HepG2 (cell line): ENCODE measurements at regions not wholly inside any gene's neighbourhood (a gene's known extent, or its start where the extent isn't known, plus 50 kb on each side); places are given as distances from the start of the nearest gene placed in this dataset.

Experiments
- ATAC-seq: fragments of 200-7000 bp; cut with Tn5 transposase; 3 replicates; pipeline ENCODE4 v1.9.1; 2020; ENCODE audit warnings: mild to moderate bottlenecking, moderate library complexity
- BruUV-seq: library from RNA; stranded (reverse); fragments of 400-500 nt; replicated peaks from 2 replicates; lab custom pipeline; 2021; lab: Mats Ljungman, UMichigan
- CTCF ChIA-PET: fragments of 300-600 bp; formaldehyde crosslinking; extraction: SDS; loops from one replicate; lab custom pipeline; 2021; ENCODE audit warnings: low total read pairs, inconsistent platforms, low intra/inter-chr PET ratio; lab: Yijun Ruan, JAX
- POLR2A ChIA-PET: fragments of 350-600 bp; sonication (Branson Sonifier 250); formaldehyde crosslinking; loops from one replicate; lab custom pipeline; 2020; ENCODE audit warnings: antibody characterized with exemption, inconsistent platforms; lab: Yijun Ruan, JAX
- DNase-seq: peaks from one replicate; pipeline ENCODE4 v3.0.0-alpha.2; 2015; ENCODE audit warnings: low spot score
- FAIRE-seq: peaks from 3 replicates; lab custom pipeline; 2011; peaks lifted over from hg19 to GRCh38; lab: Jason Lieb, UNC
- H2AFZ ChIP-seq: one replicate; pipeline ENCODE4 v1.6.1; 2011; ENCODE audit warnings: low read length, inconsistent platforms
- H3K27ac ChIP-seq: fragments of 300-600 bp; 3 replicates; pipeline ENCODE4 v1.8.0; 2011; ENCODE audit warnings: mixed run types, mild to moderate bottlenecking, mixed read lengths, low read length, inconsistent platforms; ENCODE audit not compliant: insufficient read depth; ENCODE audit errors: extremely low read length
- H3K27me3 ChIP-seq, 2 experiments: fragments of 200-600 bp in 1 of 2; 2 replicates in 1 of 2; 3 replicates in 1 of 2; pipeline versions ENCODE4 v1.6.0 to v1.8.0; 2011; ENCODE audit warnings: low read length in 2 of 2, mild to moderate bottlenecking in 2 of 2, moderate library complexity in 2 of 2, inconsistent platforms in 1 of 2; ENCODE audit not compliant: insufficient read depth in 2 of 2, control insufficient read depth in 1 of 2
- H3K36me3 ChIP-seq, 2 experiments: fragments of 200-600 bp in 1 of 2; replicated peaks in 1 of 2; 2 replicates in 1 of 2; 3 replicates in 1 of 2; pipeline versions ENCODE4 v1.5.1 to v1.8.0; 2011; ENCODE audit warnings: low read length in 2 of 2, inconsistent platforms in 1 of 2; ENCODE audit not compliant: insufficient read depth in 2 of 2, control insufficient read depth in 1 of 2
- H3K4me1 ChIP-seq: 2 replicates; pipeline ENCODE4 v1.5.1; 2012; ENCODE audit warnings: low read length, inconsistent platforms; ENCODE audit not compliant: insufficient read depth
- H3K4me2 ChIP-seq: 2 replicates; pipeline ENCODE4 v1.6.0; 2011; ENCODE audit warnings: low read depth, low read length, inconsistent platforms
- H3K4me3 ChIP-seq, 3 experiments: fragments of 200-600 bp in 1 of 3; sonication (generic), shearing (Covaris generic) in 1 of 3; replicated peaks in 1 of 3; 2 replicates each; pipeline ENCODE4 v1.5.1; 2011 to 2016; ENCODE audit warnings: low read length in 3 of 3, inconsistent platforms in 2 of 3, low read depth in 2 of 3, mild to moderate bottlenecking in 2 of 3, control low read depth in 1 of 3, mixed read lengths in 1 of 3; ENCODE audit not compliant: insufficient read depth in 1 of 3
- H3K79me2 ChIP-seq: one replicate; pipeline ENCODE4 v1.6.1; 2011; ENCODE audit warnings: low read length, inconsistent platforms; ENCODE audit not compliant: insufficient read depth
- H3K9ac ChIP-seq: 2 replicates; pipeline ENCODE4 v1.6.0; 2011; ENCODE audit warnings: mild to moderate bottlenecking, low read depth, low read length, inconsistent platforms; ENCODE audit not compliant: insufficient read depth
- H3K9me3 ChIP-seq: 2 replicates; pipeline ENCODE4 v1.5.1; 2012; ENCODE audit warnings: mild to moderate bottlenecking, low read length
- H4K20me1 ChIP-seq: 2 replicates; pipeline ENCODE4 v1.6.0; 2011; ENCODE audit warnings: inconsistent platforms, mild to moderate bottlenecking, low read length, moderate library complexity; ENCODE audit not compliant: insufficient read depth
- CENPX ChIP-seq: sonication (generic); formaldehyde crosslinking; IDR thresholded peaks from 2 replicates; pipeline ENCODE4 v1.9.0; 2021; ENCODE audit warnings: mild to moderate bottlenecking, missing genetic modification reagents, moderate library complexity
- MAFG ChIP-seq: sonication (generic); formaldehyde crosslinking; IDR thresholded peaks from 2 replicates; pipeline ENCODE4 v1.5.1; 2020; ENCODE audit warnings: mild to moderate bottlenecking, missing genetic modification reagents
- NFKB2 ChIP-seq: sonication (generic); formaldehyde crosslinking; IDR thresholded peaks from 2 replicates; pipeline ENCODE4 v1.4.0; 2020; ENCODE audit warnings: missing genetic modification reagents, borderline replicate concordance
- NKX3-1 ChIP-seq: sonication (generic); formaldehyde crosslinking; IDR thresholded peaks from 2 replicates; pipeline ENCODE4 v1.5.0; 2020; ENCODE audit warnings: missing genetic modification reagents
- POLR2G ChIP-seq: fragments of 200-400 bp; formaldehyde crosslinking; IDR thresholded peaks from 2 replicates; pipeline ENCODE4 v1.6.1; 2018; ENCODE audit warnings: mild to moderate bottlenecking, low read depth, low read length, moderate library complexity
- RAD51 ChIP-seq: fragments of 450-650 bp; IDR thresholded peaks from 2 replicates; pipeline ENCODE4 v1.6.1; 2016; ENCODE audit warnings: borderline replicate concordance
- TP53 ChIP-seq: sonication (generic); formaldehyde crosslinking; conservative IDR thresholded peaks from 2 replicates; pipeline ENCODE4 v1.4.0; 2020; ENCODE audit warnings: missing genetic modification reagents
- ZBTB46 ChIP-seq: sonication (generic); formaldehyde crosslinking; IDR thresholded peaks from 2 replicates; pipeline ENCODE4 v1.4.0; 2020; ENCODE audit warnings: mild to moderate bottlenecking, missing genetic modification reagents, borderline replicate concordance
- ZNF256 ChIP-seq: sonication (generic); formaldehyde crosslinking; conservative IDR thresholded peaks from 2 replicates; pipeline ENCODE4 v1.4.0; 2020; ENCODE audit warnings: missing genetic modification reagents
- ZNF740 ChIP-seq: sonication (generic); formaldehyde crosslinking; IDR thresholded peaks from 2 replicates; pipeline ENCODE4 v1.4.0; 2020; ENCODE audit warnings: missing genetic modification reagents
- ZSCAN21 ChIP-seq: sonication (generic); formaldehyde crosslinking; IDR thresholded peaks from 2 replicates; pipeline ENCODE4 v1.8.0; 2022; ENCODE audit warnings: mild to moderate bottlenecking, missing genetic modification reagents, moderate library complexity, borderline replicate concordance
- WGBS: methylation state at CpG from one replicate; pipeline ENCODE4 v1.1.6; 2017; ENCODE audit warnings: low lambda C conversion rate; 5-methylcytosine and 5-hydroxymethylcytosine counted together
- in situ Hi-C: cut with HindIII; loops from 2 replicates; pipeline ENCODE4 v1.10.0; 2017; ENCODE audit warnings: low pct_unique_long_range_greater_than_20kb; ENCODE audit not compliant: extremely low pct_ligation_motif_present
- intact Hi-C: fragments of 100-400 bp; cut with micrococcal nuclease; formaldehyde crosslinking; loops from one replicate; pipeline ENCODE4 v1.10.0; 2022; ENCODE audit not compliant: unreplicated experiment
- TF ChIP-seq, protein P1 (sequence below), 2 experiments: sonication (generic) in 1 of 2; formaldehyde crosslinking in 1 of 2; IDR thresholded peaks; 2 replicates each; pipeline versions ENCODE4 v1.5.1 to v1.6.1; 2011 to 2020; ENCODE audit warnings: borderline replicate concordance in 1 of 2, low read depth in 1 of 2, low read length in 1 of 2, mild to moderate bottlenecking in 1 of 2, missing genetic modification reagents in 1 of 2, moderate library complexity in 1 of 2
- TF ChIP-seq, protein P2 (sequence below): sonication (generic); formaldehyde crosslinking; IDR thresholded peaks from 2 replicates; pipeline ENCODE4 v1.4.0; 2020; ENCODE audit warnings: mild to moderate bottlenecking, missing genetic modification reagents

DNA sequence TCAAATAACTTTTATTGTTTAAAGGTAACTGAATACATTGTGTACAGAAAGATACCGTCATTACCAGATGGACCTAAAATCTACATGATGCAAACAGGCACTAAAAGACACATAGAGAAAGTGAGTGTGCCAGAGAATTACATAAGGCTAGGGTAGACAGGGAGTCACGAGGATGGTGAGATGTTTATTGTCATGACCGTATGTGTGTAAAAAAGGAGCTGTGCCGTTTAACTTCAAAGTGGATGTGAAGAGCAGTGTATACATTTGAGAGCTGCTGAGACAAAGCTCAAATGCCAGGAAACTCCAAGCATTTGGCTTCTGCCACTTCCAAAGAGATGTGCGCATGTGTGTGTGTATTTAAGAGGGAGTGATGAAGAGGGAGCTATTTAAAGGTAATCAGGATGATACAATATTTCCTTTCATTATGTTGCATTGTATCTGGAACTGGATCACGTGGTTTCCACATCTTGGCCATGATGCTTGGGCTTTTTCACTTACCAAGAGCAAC lies 51.4 kb upstream of the IGF1R start:
- Histone ChIP-seq H3K27me3 (peaks cover 3 to 46% of the 10 kb centered on the region in 2 experiments; a peak in 4 of 5 replicates), H4K20me1 (no peaks in the 10 kb centered on the region), H3K79me2 (no peaks in the 10 kb centered on the region), H3K4me1 (peaks cover 7% of the 10 kb centered on the region; the same call in 1 of the 2 replicates), H3K27ac (no peak overlapping the region), H2AFZ (no peak overlapping the region), H3K4me3 (no peak overlapping the region), H3K9ac (no peak overlapping the region), H3K36me3 (no peaks in the 10 kb centered on the region), H3K4me2 (no peak overlapping the region), H3K9me3 (no peaks in the 10 kb centered on the region)
- no TSS peak for BruUV-seq
- FAIRE-seq (no peak), DNase-seq (no peak), ATAC-seq (no peak)
- in situ Hi-C loops (no loop called here), intact Hi-C loops (no loop called here)
- 11% methylated on average over 6 of the region's 6 CpGs for WGBS
- CTCF ChIA-PET: no interaction called here
- TF ChIP-seq, protein P1, sequence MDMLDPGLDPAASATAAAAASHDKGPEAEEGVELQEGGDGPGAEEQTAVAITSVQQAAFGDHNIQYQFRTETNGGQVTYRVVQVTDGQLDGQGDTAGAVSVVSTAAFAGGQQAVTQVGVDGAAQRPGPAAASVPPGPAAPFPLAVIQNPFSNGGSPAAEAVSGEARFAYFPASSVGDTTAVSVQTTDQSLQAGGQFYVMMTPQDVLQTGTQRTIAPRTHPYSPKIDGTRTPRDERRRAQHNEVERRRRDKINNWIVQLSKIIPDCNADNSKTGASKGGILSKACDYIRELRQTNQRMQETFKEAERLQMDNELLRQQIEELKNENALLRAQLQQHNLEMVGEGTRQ (IDR thresholded peaks at IDR 0.05; ENCODE audit: low read depth, low read length): 0 out of 2 replicates have a peak, but pooled peaks have one; percentile 18
- TF ChIP-seq, protein P1 (CRISPR knock-in tag; IDR thresholded peaks at IDR 0.05; ENCODE audit: borderline replicate concordance): no peak
- peak; percentile 42; the same call in 1 of the 2 replicates for TF ChIP-seq RAD51
- no peak for TF ChIP-seq MAFG
- TF ChIP-seq, protein P2, sequence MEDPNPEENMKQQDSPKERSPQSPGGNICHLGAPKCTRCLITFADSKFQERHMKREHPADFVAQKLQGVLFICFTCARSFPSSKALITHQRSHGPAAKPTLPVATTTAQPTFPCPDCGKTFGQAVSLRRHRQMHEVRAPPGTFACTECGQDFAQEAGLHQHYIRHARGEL (CRISPR knock-in tag): no peak
- POLR2A ChIA-PET: no interaction called here

DNA sequence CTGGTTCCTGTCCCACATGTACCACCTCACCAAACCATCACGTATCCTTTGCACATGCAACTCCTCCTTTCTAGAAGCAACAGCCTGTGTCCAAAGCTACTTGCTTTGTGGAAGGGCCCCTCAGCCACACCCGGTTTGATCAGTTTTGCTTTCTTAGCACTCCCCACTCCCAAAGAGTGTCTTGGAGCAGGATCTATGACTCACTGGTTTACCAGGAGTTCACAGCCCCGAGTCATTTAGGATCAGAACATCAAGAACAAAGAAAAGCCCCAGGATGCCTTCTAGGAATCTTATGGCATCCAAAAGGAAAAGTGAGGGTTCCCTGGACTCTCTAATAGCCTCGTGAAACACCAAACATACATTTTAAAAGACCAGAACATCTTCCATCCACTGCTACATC lies 50.7 kb upstream of the IGF1R start:
- H3K4me2 ChIP-seq: no peak overlapping the region
- CTCF ChIA-PET: no interaction called here
- no peaks in the 10 kb centered on the region for H4K20me1 ChIP-seq
- TF ChIP-seq ZSCAN21 (CRISPR knock-in tag) (no peak), ZBTB46 (CRISPR knock-in tag) (no peak), CENPX (CRISPR knock-in tag) (no peak), ZNF256 (CRISPR knock-in tag) (no peak), TP53 (CRISPR knock-in tag) (no peak), NFKB2 (CRISPR knock-in tag) (no peak), ZNF740 (CRISPR knock-in tag) (no peak), POLR2G (no peak), NKX3-1 (CRISPR knock-in tag) (no peak)
- TF ChIP-seq, all 625 proteins: peak for 0
- BruUV-seq: no TSS peak
- FAIRE-seq (no peak), DNase-seq (no peak), ATAC-seq (no peak)
- intact Hi-C loops: no loop called here
- Histone ChIP-seq H3K9ac (no peak overlapping the region), H3K27me3 (peaks cover 3 to 46% of the 10 kb centered on the region in 2 experiments; a peak in 4 of 5 replicates), H3K27ac (no peak overlapping the region), H3K4me1 (peaks cover 7% of the 10 kb centered on the region; the same call in 1 of the 2 replicates), H3K36me3 (no peaks in the 10 kb centered on the region), H2AFZ (no peak overlapping the region), H3K4me3 (no peak overlapping the region), H3K9me3 (no peaks in the 10 kb centered on the region), H3K79me2 (no peaks in the 10 kb centered on the region)
- POLR2A ChIA-PET: no interaction called here
- 11% methylated on average over 4 of the region's 4 CpGs for WGBS
- in situ Hi-C loops: no loop called here
